GM23248 (cell line): ENCODE measurements at regions not wholly inside any gene's neighbourhood (a gene's known extent, or its start where the extent isn't known, plus 50 kb on each side); places are given as distances from the start of the nearest gene placed in this dataset.

Source experiments
- EZH2 ChIP-seq: fragments of 200-600 bp; sonication (generic); IDR thresholded peaks from 2 replicates; pipeline ENCODE4 v1.6.1; 2018; ENCODE audit warnings: antibody characterized with exemption, mild to moderate bottlenecking; ENCODE audit not compliant: insufficient read depth, poor library complexity, severe bottlenecking
- EZH2phosphoT487 ChIP-seq: fragments of 200-600 bp; sonication (generic); IDR thresholded peaks from 2 replicates; pipeline ENCODE4 v1.6.1; 2018; ENCODE audit warnings: antibody characterized with exemption, moderate library complexity, mild to moderate bottlenecking, low read depth; ENCODE audit not compliant: insufficient read depth

DNA sequence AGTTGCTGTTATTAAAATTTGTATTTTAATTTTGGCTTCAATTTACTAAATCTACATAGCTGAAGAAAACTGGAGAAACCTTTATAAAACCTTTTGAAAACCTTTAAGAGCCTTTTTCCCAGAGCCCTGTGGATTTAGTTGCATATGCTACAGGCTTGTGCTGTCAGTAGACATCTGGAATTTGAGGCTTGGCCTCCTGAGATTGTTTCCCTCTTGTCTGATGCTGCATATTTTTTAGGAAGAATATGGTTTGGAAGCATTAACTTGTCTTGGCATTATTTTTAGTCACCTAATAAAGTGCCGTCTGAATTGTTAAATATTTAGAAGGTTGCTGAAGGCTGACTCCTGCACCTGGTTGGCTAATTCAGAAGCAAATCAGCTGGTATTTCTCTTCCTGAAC lies 369.4 kb downstream of the UTRN start:
- TF ChIP-seq EZH2 (no peak), EZH2phosphoT487 (no peak)
